Body of pancreas (tissue), 4 donors: ENCODE measurements at regions not wholly inside any gene's neighbourhood (a gene's known extent, or its start where the extent isn't known, plus 50 kb on each side); places are given as distances from the start of the nearest gene placed in this dataset.

Source experiments
- CTCF ChIP-seq, 7 experiments: fragments of 450-650 bp in 4 of 7; fragments of 200-600 bp in 3 of 7; sonication (generic) in 3 of 7; IDR thresholded peaks; one replicate each; pipeline ENCODE4 v1.5.1; 2016 to 2019; ENCODE audit warnings: antibody characterized with exemption in 7 of 7
- POLR2A ChIP-seq, 3 donors: fragments of 450-650 bp; IDR thresholded peaks; one replicate each; pipeline ENCODE4 v1.6.1; 2016; ENCODE audit warnings: antibody characterized with exemption in 3 of 3, mild to moderate bottlenecking in 2 of 3

GRCh38 chr6:82484001-82484400, 120.4 kb downstream of the TPBG start:
- TF ChIP-seq CTCF (IDR thresholded peaks at IDR 0.05) (no peak), POLR2A (IDR thresholded peaks at IDR 0.05) (no peak)
